ENCODE measurements at regions not wholly inside any gene's neighbourhood (a gene's known extent, or its start where the extent isn't known, plus 50 kb on each side); places are given as distances from the start of the nearest gene placed in this dataset.

DNA sequence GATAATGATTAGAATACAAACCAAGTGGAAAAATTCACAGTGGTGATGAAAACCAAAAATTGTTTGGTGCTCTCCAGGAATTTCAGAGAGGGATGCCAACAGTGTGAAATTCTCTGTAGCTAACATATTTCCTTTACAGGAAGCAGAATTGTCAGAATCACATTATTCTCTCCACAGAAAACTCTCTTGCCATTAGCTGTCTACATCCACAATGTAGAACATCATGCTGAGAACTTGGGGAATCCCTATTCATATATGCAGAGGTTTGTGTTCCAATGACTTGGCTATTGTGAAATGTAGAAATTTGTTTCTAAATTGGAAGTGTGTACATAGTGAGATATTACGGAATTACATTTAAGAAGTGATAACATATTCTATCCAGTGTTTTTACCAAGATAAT, 142.0 kb downstream of the PCDH7 start:
- no peak for TF ChIP-seq EP300 (IDR thresholded peaks at IDR 0.05; ENCODE audit: borderline replicate concordance)

DNA sequence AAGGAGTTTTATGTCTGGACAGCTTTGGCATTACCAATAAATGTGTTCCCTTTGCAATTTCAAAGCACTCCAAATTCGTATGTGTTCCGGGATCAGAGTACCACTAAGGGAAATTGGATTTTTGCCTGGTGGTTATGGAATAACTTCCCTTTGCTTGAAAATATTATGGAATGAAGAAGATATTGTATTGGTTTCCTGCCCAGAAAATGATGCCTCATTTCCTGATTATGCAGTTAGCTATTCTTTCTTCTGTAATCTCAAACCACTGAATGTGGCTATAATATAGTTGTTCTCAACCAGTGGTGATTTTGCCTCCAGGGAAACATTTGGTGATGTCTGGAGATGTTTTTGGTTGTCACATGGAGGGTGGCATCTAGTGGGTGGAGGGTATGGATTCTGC, 142.9 kb downstream of the PCDH7 start:
- TF ChIP-seq YY1 (IDR thresholded peaks at IDR 0.05; ENCODE audit: low read depth) (no peak), CEBPB (IDR thresholded peaks at IDR 0.05) (no peak), CREB1 (IDR thresholded peaks at IDR 0.05; ENCODE audit: low read depth) (no peak), TCF12 (IDR thresholded peaks at IDR 0.05; ENCODE audit: low read depth) (no peak), FOXM1 (IDR thresholded peaks at IDR 0.05; ENCODE audit: borderline replicate concordance, low read depth) (no peak)

DNA sequence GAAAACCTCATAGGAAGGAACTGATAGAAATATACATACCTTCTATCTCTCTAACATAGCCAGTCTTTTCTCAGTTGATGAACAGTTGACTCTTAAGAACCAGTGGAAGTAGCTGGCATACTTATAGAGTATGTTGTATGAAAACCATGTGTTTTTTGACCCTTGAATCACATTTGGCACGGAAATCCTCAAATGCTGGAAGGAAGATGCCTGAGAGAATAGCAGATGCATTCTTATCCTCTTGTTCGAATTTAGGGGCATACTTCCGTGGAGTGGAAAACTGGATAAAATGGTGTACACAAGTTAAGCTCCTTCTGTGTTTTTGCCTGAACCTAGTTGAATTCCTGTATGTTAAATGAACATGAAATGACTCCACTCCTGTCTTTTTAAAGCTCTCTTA, 145.5 kb downstream of the PCDH7 start:
- TF ChIP-seq RAD21 (IDR thresholded peaks at IDR 0.05; ENCODE audit: low read depth) (no peak), TAF1 (IDR thresholded peaks at IDR 0.05; ENCODE audit: low read depth) (no peak), CEBPB (IDR thresholded peaks at IDR 0.05) (no peak), TEAD4 (IDR thresholded peaks at IDR 0.05) (no peak), NFIC (IDR thresholded peaks at IDR 0.05) (no peak), YY1 (IDR thresholded peaks at IDR 0.05; ENCODE audit: low read depth) (no peak), CREB1 (IDR thresholded peaks at IDR 0.05; ENCODE audit: low read depth) (no peak), EP300 (IDR thresholded peaks at IDR 0.05; ENCODE audit: borderline replicate concordance) (no peak), EGR1 (IDR thresholded peaks at IDR 0.05) (no peak), TCF12 (IDR thresholded peaks at IDR 0.05; ENCODE audit: low read depth) (no peak), ZBTB7A (IDR thresholded peaks at IDR 0.05; ENCODE audit: low read depth) (no peak), FOXM1 (IDR thresholded peaks at IDR 0.05; ENCODE audit: borderline replicate concordance, low read depth) (no peak)
- TF ChIP-seq, protein P1, sequence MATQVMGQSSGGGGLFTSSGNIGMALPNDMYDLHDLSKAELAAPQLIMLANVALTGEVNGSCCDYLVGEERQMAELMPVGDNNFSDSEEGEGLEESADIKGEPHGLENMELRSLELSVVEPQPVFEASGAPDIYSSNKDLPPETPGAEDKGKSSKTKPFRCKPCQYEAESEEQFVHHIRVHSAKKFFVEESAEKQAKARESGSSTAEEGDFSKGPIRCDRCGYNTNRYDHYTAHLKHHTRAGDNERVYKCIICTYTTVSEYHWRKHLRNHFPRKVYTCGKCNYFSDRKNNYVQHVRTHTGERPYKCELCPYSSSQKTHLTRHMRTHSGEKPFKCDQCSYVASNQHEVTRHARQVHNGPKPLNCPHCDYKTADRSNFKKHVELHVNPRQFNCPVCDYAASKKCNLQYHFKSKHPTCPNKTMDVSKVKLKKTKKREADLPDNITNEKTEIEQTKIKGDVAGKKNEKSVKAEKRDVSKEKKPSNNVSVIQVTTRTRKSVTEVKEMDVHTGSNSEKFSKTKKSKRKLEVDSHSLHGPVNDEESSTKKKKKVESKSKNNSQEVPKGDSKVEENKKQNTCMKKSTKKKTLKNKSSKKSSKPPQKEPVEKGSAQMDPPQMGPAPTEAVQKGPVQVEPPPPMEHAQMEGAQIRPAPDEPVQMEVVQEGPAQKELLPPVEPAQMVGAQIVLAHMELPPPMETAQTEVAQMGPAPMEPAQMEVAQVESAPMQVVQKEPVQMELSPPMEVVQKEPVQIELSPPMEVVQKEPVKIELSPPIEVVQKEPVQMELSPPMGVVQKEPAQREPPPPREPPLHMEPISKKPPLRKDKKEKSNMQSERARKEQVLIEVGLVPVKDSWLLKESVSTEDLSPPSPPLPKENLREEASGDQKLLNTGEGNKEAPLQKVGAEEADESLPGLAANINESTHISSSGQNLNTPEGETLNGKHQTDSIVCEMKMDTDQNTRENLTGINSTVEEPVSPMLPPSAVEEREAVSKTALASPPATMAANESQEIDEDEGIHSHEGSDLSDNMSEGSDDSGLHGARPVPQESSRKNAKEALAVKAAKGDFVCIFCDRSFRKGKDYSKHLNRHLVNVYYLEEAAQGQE (IDR thresholded peaks at IDR 0.05; ENCODE audit: low read depth) = no peak
- TF ChIP-seq, protein P2, sequence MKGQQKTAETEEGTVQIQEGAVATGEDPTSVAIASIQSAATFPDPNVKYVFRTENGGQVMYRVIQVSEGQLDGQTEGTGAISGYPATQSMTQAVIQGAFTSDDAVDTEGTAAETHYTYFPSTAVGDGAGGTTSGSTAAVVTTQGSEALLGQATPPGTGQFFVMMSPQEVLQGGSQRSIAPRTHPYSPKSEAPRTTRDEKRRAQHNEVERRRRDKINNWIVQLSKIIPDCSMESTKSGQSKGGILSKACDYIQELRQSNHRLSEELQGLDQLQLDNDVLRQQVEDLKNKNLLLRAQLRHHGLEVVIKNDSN (IDR thresholded peaks at IDR 0.05) = no peak

DNA sequence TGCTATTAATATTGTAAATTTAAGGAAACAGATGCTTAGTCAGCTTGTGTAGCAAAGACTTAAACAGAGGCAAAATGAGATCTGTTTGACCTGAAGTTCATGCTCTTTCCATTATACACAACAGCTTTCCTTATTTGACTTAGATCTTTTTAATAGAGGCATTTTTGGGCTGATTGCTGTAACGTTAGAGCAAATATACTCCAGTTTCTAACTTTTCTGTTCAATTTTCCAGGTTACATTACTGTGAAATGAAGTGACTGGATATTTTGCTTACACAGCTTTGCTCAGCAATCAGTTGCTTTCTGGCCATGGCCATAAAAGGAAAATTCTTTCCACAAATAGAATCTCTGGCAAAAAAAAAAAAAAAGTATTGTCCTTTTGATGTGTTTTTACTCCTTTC, 146.2 kb downstream of the PCDH7 start:
- TF ChIP-seq, protein P2 (IDR thresholded peaks at IDR 0.05) = no peak
- TF ChIP-seq, protein P1 (IDR thresholded peaks at IDR 0.05; ENCODE audit: low read depth) = no peak
- TF ChIP-seq TAF1 (IDR thresholded peaks at IDR 0.05; ENCODE audit: low read depth) = no peak
- no peak for TF ChIP-seq TCF12 (IDR thresholded peaks at IDR 0.05; ENCODE audit: low read depth)
- no peak for TF ChIP-seq CREB1 (IDR thresholded peaks at IDR 0.05; ENCODE audit: low read depth)
- no peak for TF ChIP-seq NFIC (IDR thresholded peaks at IDR 0.05)
- no peak for TF ChIP-seq ZBTB7A (IDR thresholded peaks at IDR 0.05; ENCODE audit: low read depth)
- TF ChIP-seq EP300 (IDR thresholded peaks at IDR 0.05; ENCODE audit: borderline replicate concordance) = no peak
- TF ChIP-seq YY1 (IDR thresholded peaks at IDR 0.05; ENCODE audit: low read depth) = no peak
- TF ChIP-seq EGR1 (IDR thresholded peaks at IDR 0.05) = no peak
- no peak for TF ChIP-seq FOXM1 (IDR thresholded peaks at IDR 0.05; ENCODE audit: borderline replicate concordance, low read depth)
- no peak for TF ChIP-seq RAD21 (IDR thresholded peaks at IDR 0.05; ENCODE audit: low read depth)
- no peak for TF ChIP-seq TEAD4 (IDR thresholded peaks at IDR 0.05)
- no peak for TF ChIP-seq CEBPB (IDR thresholded peaks at IDR 0.05)
- TF ChIP-seq, protein P3, sequence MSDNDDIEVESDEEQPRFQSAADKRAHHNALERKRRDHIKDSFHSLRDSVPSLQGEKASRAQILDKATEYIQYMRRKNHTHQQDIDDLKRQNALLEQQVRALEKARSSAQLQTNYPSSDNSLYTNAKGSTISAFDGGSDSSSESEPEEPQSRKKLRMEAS (IDR thresholded peaks at IDR 0.05) = no peak

DNA sequence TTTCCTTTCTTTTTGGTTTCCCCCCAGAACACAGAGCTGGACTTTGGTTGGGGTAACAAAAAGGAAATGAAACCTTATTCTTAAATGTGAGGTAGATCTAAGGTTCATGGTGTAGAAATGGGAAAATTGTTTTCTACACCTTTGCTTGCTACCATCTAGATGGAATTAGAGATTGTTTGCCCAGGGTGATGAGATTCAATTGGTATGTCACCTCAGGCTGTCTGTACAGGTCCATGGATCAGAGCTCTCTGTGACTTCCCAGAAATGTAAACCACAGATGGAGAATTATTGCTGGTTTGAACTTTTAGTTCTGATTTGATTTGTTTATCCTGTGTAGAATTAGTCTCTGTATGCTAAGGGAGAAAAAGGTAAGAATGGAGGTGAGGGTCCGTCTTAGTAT, 146.7 kb downstream of the PCDH7 start:
- TF ChIP-seq FOXM1 (IDR thresholded peaks at IDR 0.05; ENCODE audit: borderline replicate concordance, low read depth) (no peak), CEBPB (IDR thresholded peaks at IDR 0.05) (no peak), CREB1 (IDR thresholded peaks at IDR 0.05; ENCODE audit: low read depth) (no peak), TAF1 (IDR thresholded peaks at IDR 0.05; ENCODE audit: low read depth) (no peak), YY1 (IDR thresholded peaks at IDR 0.05; ENCODE audit: low read depth) (no peak), NFIC (IDR thresholded peaks at IDR 0.05) (no peak), RAD21 (IDR thresholded peaks at IDR 0.05; ENCODE audit: low read depth) (no peak), EP300 (IDR thresholded peaks at IDR 0.05; ENCODE audit: borderline replicate concordance) (no peak), TEAD4 (IDR thresholded peaks at IDR 0.05) (no peak), EGR1 (IDR thresholded peaks at IDR 0.05) (no peak), ZBTB7A (IDR thresholded peaks at IDR 0.05; ENCODE audit: low read depth) (no peak), TCF12 (IDR thresholded peaks at IDR 0.05; ENCODE audit: low read depth) (no peak)
- TF ChIP-seq, protein P1 (IDR thresholded peaks at IDR 0.05; ENCODE audit: low read depth) = no peak
- TF ChIP-seq, protein P3 (IDR thresholded peaks at IDR 0.05) = no peak
- TF ChIP-seq, protein P2 (IDR thresholded peaks at IDR 0.05) = no peak
